ENCODE measurements at regions not wholly inside any gene's neighbourhood (a gene's known extent, or its start where the extent isn't known, plus 50 kb on each side); places are given as distances from the start of the nearest gene placed in this dataset.
A peak's percentile ranks its signal among the peaks of the same experiment; 100 is the strongest.

DNA sequence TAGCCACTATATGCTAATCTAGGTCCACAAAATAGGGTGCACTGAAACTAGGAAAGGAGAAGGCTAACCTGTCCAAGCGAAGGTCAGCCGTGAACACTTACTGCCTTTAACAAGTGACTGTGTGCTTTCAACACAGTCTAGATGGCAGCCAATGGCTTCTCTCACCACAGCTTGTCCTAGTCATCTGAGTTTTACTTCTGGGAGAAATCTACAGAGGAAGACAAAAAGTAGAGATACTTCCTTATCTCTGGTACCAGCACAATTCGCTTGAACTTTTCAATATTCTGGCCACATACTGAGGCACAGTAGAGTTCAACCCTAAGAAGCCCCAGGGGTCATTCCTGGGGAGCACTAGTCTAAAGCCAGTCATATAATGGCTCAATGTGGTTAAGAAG is 176.9 kb downstream of the BTG1 start:
- TF ChIP-seq, protein P1, sequence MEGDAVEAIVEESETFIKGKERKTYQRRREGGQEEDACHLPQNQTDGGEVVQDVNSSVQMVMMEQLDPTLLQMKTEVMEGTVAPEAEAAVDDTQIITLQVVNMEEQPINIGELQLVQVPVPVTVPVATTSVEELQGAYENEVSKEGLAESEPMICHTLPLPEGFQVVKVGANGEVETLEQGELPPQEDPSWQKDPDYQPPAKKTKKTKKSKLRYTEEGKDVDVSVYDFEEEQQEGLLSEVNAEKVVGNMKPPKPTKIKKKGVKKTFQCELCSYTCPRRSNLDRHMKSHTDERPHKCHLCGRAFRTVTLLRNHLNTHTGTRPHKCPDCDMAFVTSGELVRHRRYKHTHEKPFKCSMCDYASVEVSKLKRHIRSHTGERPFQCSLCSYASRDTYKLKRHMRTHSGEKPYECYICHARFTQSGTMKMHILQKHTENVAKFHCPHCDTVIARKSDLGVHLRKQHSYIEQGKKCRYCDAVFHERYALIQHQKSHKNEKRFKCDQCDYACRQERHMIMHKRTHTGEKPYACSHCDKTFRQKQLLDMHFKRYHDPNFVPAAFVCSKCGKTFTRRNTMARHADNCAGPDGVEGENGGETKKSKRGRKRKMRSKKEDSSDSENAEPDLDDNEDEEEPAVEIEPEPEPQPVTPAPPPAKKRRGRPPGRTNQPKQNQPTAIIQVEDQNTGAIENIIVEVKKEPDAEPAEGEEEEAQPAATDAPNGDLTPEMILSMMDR (IDR thresholded peaks at IDR 0.05; ENCODE audit: insufficient read depth, low read depth, low read length, missing control alignments) = no peak
- DNase-seq (ENCODE audit: low read depth) = no peak
- H3K4me3 ChIP-seq (ENCODE audit: low read depth, low read length) = no peak overlapping the region

DNA sequence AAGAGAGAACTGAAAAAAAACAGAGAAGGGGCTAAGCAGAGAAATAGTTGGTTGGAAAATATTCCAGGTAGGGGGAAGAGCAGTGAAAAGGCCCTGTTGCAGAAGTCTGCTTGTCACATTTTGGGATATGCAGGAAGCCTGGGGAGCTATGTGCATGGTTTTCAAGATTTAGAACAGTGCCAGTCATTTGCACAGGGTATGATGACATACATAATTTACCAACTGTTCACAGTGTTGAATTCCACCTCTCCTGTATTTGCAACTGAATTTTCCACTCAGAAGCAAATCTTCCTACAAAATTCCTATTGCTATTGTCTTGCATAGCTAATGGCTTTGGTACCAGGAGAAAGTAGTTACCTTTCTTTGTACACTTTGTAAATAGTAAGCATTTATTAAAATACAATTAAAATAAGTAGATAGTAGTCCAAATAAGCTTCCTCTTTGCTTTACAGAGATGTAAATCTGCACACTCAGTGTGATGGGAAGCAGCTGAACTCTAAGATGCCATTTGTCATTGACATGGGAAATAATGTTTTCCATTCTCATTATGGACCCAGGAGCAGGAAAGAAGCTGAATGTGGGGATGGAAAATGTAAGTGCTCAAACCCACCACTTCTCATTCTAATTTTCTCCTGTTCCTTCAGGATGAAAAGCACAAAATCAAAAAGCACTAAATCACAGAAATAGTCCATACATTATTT is 177.4 kb downstream of the BTG1 start:
- no peak overlapping the region for H3K4me3 ChIP-seq (ENCODE audit: low read depth, low read length)
- TF ChIP-seq, protein P1 (IDR thresholded peaks at IDR 0.05; ENCODE audit: insufficient read depth, low read depth, low read length, missing control alignments) = no peak
- no peak for DNase-seq (ENCODE audit: low read depth)

DNA sequence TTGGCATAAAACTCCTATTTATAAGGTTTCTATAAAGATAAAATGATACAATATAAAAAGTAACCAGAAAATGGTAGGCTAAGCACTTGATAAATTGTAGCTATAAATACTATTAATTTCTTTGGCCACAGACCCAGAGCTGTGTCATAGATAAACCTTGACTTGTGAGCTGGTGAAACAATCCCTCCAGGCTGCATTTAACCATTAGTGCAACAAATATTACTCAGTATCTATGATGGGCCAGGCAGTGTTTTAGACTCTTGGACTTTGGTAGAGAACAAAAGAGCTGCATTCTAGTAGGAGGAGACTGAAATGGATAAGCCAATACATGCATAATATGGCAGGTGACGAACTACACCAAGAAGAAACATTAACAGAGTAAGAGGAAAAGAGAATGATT is 178.1 kb downstream of the BTG1 start:
- DNase-seq (ENCODE audit: low read depth) = no peak
- no peak overlapping the region for H3K4me3 ChIP-seq (ENCODE audit: low read depth, low read length)
- TF ChIP-seq, protein P1 (IDR thresholded peaks at IDR 0.05; ENCODE audit: insufficient read depth, low read depth, low read length, missing control alignments) = no peak

DNA sequence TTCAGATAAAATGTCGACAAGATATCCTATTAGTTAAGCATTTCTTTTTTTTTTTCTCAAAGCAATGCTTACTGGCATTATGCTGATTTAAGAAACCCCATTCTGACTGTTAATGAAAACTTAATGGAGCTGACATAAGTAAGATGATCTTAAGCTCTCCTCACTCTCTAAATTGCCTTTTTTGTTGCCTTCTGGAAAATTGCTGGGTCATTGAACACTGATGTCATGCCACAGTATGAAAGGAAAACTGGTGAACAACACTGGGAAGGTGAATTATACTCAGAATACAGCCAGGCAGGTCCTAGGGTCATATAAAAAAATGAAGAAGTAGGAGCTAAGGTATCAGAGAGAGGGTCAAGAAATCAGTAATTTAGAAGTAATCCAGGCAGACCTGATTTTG is 179.9 kb downstream of the BTG1 start:
- no peak for DNase-seq (ENCODE audit: low read depth)
- no peak overlapping the region for H3K4me3 ChIP-seq (ENCODE audit: low read depth, low read length)
- TF ChIP-seq, protein P1 (IDR thresholded peaks at IDR 0.05; ENCODE audit: insufficient read depth, low read depth, low read length, missing control alignments) = no peak

DNA sequence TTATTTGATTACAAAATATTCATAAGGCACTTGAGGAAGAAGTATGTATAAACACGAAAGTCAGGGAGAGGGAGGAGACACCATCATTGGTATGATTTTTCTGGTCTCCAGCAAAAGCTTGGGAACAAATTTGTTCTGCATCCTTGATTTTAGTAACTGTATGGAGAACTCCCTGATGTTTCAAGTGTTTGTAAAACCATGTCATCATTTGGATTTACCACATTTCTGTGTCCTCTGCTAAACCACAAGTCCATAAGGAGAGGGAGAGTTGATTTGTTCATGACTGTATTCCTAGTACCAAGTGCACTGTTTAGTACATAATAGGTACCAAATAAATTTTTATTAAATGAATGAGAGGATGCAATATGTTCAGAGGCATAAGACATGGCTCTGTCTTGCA is 181.1 kb downstream of the BTG1 start:
- DNase-seq (ENCODE audit: low read depth) = no peak
- no peak overlapping the region for H3K4me3 ChIP-seq (ENCODE audit: low read depth, low read length)
- TF ChIP-seq, protein P1 (IDR thresholded peaks at IDR 0.05; ENCODE audit: insufficient read depth, low read depth, low read length, missing control alignments) = no peak

DNA sequence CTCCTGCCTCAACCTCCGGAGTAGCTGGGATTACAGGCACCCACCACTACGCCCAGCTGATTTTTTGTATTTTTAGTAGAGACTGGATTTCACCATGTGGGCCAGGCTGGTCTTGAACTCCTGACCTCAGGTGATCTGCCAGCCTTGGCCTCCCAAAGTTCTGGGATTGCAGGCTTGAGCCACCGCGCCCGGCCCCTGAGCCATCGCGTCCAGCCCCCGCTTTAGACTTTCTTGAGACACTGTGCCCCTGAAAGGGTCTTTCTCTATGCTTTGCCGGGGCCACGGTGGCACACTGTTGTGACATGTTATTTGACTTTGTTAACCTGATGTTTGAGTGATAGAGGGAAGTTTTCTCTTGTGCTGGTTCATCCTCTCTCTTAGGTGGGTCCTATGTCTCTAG is 186.4 kb downstream of the BTG1 start:
- TF ChIP-seq, protein P1 (IDR thresholded peaks at IDR 0.05; ENCODE audit: insufficient read depth, low read depth, low read length, missing control alignments) = no peak
- DNase-seq (ENCODE audit: low read depth) = no peak
- no peak overlapping the region for H3K4me3 ChIP-seq (ENCODE audit: low read depth, low read length)

DNA sequence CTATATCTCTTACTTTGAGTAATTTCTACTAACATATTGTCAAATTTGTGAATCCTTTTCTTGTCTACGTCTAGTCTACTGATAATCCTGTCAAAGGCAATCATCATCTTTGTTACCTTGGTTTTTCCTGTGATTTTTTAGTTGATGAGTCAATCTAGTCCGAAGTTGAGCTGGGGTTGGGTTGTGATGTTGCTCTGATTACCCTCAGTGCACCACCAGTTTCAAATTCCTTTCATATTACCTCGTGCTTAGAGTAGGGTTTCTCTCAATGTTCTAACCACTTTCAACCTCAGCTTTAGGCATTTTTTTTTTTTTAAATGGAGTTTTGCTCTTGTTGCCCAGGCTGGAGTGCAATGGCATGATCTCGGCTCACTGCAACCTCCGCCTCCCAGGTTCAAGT is 186.8 kb downstream of the BTG1 start:
- H3K4me3 ChIP-seq (ENCODE audit: low read depth, low read length) = no peak overlapping the region
- TF ChIP-seq, protein P1 (IDR thresholded peaks at IDR 0.05; ENCODE audit: insufficient read depth, low read depth, low read length, missing control alignments) = no peak
- DNase-seq (ENCODE audit: low read depth) = peak; percentile 12
